ENCODE measurements at regions not wholly inside any gene's neighbourhood (a gene's known extent, or its start where the extent isn't known, plus 50 kb on each side); places are given as distances from the start of the nearest gene placed in this dataset.

- Mint-ChIP-seq H3K4me1 (ENCODE audit: low read depth) (no peaks in the 10 kb centered on the region), H3K36me3 (ENCODE audit: low read depth) (no peaks in the 10 kb centered on the region), H3K9me3 (peaks cover 8% of the 10 kb centered on the region), H3K27me3 (no peaks in the 10 kb centered on the region), H3K27ac (no peak overlapping the region), H3K4me3 (no peak overlapping the region)
- DNase-seq = no peak
Observed at GRCh38 chr16:5500526-5500925, 402.9 kb upstream of the EEF2KMT start.

GRCh38 chr16:5498562-5498961 is 401.0 kb upstream of the EEF2KMT start:
- H3K4me3 Mint-ChIP-seq = no peak overlapping the region
- peaks cover 8% of the 10 kb centered on the region for H3K9me3 Mint-ChIP-seq
- no peak overlapping the region for H3K27ac Mint-ChIP-seq
- no peaks in the 10 kb centered on the region for H3K36me3 Mint-ChIP-seq (ENCODE audit: low read depth)
- no peak for DNase-seq
- no peaks in the 10 kb centered on the region for H3K27me3 Mint-ChIP-seq
- no peaks in the 10 kb centered on the region for H3K4me1 Mint-ChIP-seq (ENCODE audit: low read depth)

GRCh38 chr16:5496013-5496412 is 398.4 kb upstream of the EEF2KMT start:
- H3K4me3 Mint-ChIP-seq = no peak overlapping the region
- no peaks in the 10 kb centered on the region for H3K36me3 Mint-ChIP-seq (ENCODE audit: low read depth)

GRCh38 chr16:5490499-5490898 is 392.9 kb upstream of the EEF2KMT start:
- Mint-ChIP-seq H3K9me3 (no peaks in the 10 kb centered on the region), H3K4me3 (no peak overlapping the region), H3K27ac (no peak overlapping the region), H3K27me3 (no peaks in the 10 kb centered on the region), H3K4me1 (ENCODE audit: low read depth) (no peaks in the 10 kb centered on the region), H3K36me3 (ENCODE audit: low read depth) (no peaks in the 10 kb centered on the region)
- no peak for DNase-seq

More at GRCh38 chr16:5496013-5496412, 398.4 kb upstream of the EEF2KMT start:
- Mint-ChIP-seq H3K4me1 (ENCODE audit: low read depth) (no peaks in the 10 kb centered on the region), H3K27ac (no peak overlapping the region), H3K9me3 (peaks cover 8% of the 10 kb centered on the region), H3K27me3 (no peaks in the 10 kb centered on the region)
- no peak for DNase-seq

- Mint-ChIP-seq H3K27ac (no peak overlapping the region), H3K4me1 (ENCODE audit: low read depth) (no peaks in the 10 kb centered on the region), H3K4me3 (no peak overlapping the region), H3K36me3 (ENCODE audit: low read depth) (no peaks in the 10 kb centered on the region), H3K9me3 (no peaks in the 10 kb centered on the region), H3K27me3 (no peaks in the 10 kb centered on the region)
- DNase-seq = no peak
Observed at GRCh38 chr16:5488581-5488980, 391.0 kb upstream of the EEF2KMT start.

GRCh38 chr16:5487728-5488127 is 390.1 kb upstream of the EEF2KMT start:
- no peak for DNase-seq
- no peaks in the 10 kb centered on the region for H3K4me1 Mint-ChIP-seq (ENCODE audit: low read depth)
- no peak overlapping the region for H3K4me3 Mint-ChIP-seq
- no peak overlapping the region for H3K27ac Mint-ChIP-seq
- no peaks in the 10 kb centered on the region for H3K9me3 Mint-ChIP-seq
- H3K36me3 Mint-ChIP-seq (ENCODE audit: low read depth) = no peaks in the 10 kb centered on the region
- H3K27me3 Mint-ChIP-seq = peaks cover 3% of the 10 kb centered on the region

- H3K36me3 Mint-ChIP-seq (ENCODE audit: low read depth) = no peaks in the 10 kb centered on the region
- DNase-seq = no peak
- H3K4me1 Mint-ChIP-seq (ENCODE audit: low read depth) = no peaks in the 10 kb centered on the region
- H3K27ac Mint-ChIP-seq = no peak overlapping the region
- H3K9me3 Mint-ChIP-seq = no peaks in the 10 kb centered on the region
- no peak overlapping the region for H3K4me3 Mint-ChIP-seq
- peaks cover 15% of the 10 kb centered on the region for H3K27me3 Mint-ChIP-seq
Observed at GRCh38 chr16:5482256-5482655, 384.7 kb upstream of the EEF2KMT start.

- no peaks in the 10 kb centered on the region for H3K9me3 Mint-ChIP-seq
- H3K36me3 Mint-ChIP-seq (ENCODE audit: low read depth) = no peaks in the 10 kb centered on the region
- no peak overlapping the region for H3K4me3 Mint-ChIP-seq
- no peaks in the 10 kb centered on the region for H3K4me1 Mint-ChIP-seq (ENCODE audit: low read depth)
- no peak for DNase-seq
- H3K27ac Mint-ChIP-seq = no peak overlapping the region
- H3K27me3 Mint-ChIP-seq = peaks cover 15% of the 10 kb centered on the region
Observed at GRCh38 chr16:5480431-5481195, 383.0 kb upstream of the EEF2KMT start.

- H3K4me3 Mint-ChIP-seq = no peak overlapping the region
- no peak overlapping the region for H3K27ac Mint-ChIP-seq
- no peaks in the 10 kb centered on the region for H3K4me1 Mint-ChIP-seq (ENCODE audit: low read depth)
- H3K9me3 Mint-ChIP-seq = no peaks in the 10 kb centered on the region
- DNase-seq = no peak
- H3K36me3 Mint-ChIP-seq (ENCODE audit: low read depth) = no peaks in the 10 kb centered on the region
- H3K27me3 Mint-ChIP-seq = peaks cover 15% of the 10 kb centered on the region
Observed at GRCh38 chr16:5479926-5480325, 382.3 kb upstream of the EEF2KMT start.

- H3K9me3 Mint-ChIP-seq = no peaks in the 10 kb centered on the region
- no peaks in the 10 kb centered on the region for H3K4me1 Mint-ChIP-seq (ENCODE audit: low read depth)
- peaks cover 14% of the 10 kb centered on the region for H3K27me3 Mint-ChIP-seq
- H3K27ac Mint-ChIP-seq = no peak overlapping the region
- DNase-seq = no peak
- H3K36me3 Mint-ChIP-seq (ENCODE audit: low read depth) = no peaks in the 10 kb centered on the region
- no peak overlapping the region for H3K4me3 Mint-ChIP-seq
Observed at GRCh38 chr16:5478036-5478435, 380.4 kb upstream of the EEF2KMT start.

GRCh38 chr16:5477251-5477650 is 379.7 kb upstream of the EEF2KMT start:
- no peak overlapping the region for H3K4me3 Mint-ChIP-seq
- peaks cover 19% of the 10 kb centered on the region for H3K27me3 Mint-ChIP-seq
- no peak overlapping the region for H3K27ac Mint-ChIP-seq
- H3K4me1 Mint-ChIP-seq (ENCODE audit: low read depth) = no peaks in the 10 kb centered on the region
- H3K36me3 Mint-ChIP-seq (ENCODE audit: low read depth) = no peaks in the 10 kb centered on the region
- H3K9me3 Mint-ChIP-seq = no peaks in the 10 kb centered on the region
- DNase-seq = no peak

GRCh38 chr16:5472552-5472951 is 375.0 kb upstream of the EEF2KMT start:
- H3K27me3 Mint-ChIP-seq = peaks cover 14% of the 10 kb centered on the region
- no peak overlapping the region for H3K4me3 Mint-ChIP-seq
- H3K9me3 Mint-ChIP-seq = no peaks in the 10 kb centered on the region
- H3K4me1 Mint-ChIP-seq (ENCODE audit: low read depth) = no peaks in the 10 kb centered on the region
- H3K36me3 Mint-ChIP-seq (ENCODE audit: low read depth) = no peaks in the 10 kb centered on the region
- no peak for DNase-seq
- H3K27ac Mint-ChIP-seq = no peak overlapping the region

GRCh38 chr16:5468488-5468887 is 370.9 kb upstream of the EEF2KMT start:
- no peaks in the 10 kb centered on the region for H3K9me3 Mint-ChIP-seq
- peaks cover 14% of the 10 kb centered on the region for H3K27me3 Mint-ChIP-seq
- no peak for DNase-seq
- no peaks in the 10 kb centered on the region for H3K36me3 Mint-ChIP-seq (ENCODE audit: low read depth)
- no peak overlapping the region for H3K4me3 Mint-ChIP-seq
- H3K4me1 Mint-ChIP-seq (ENCODE audit: low read depth) = no peaks in the 10 kb centered on the region
- no peak overlapping the region for H3K27ac Mint-ChIP-seq

- H3K4me1 Mint-ChIP-seq (ENCODE audit: low read depth) = no peaks in the 10 kb centered on the region
- peaks cover 7% of the 10 kb centered on the region for H3K27me3 Mint-ChIP-seq
- H3K9me3 Mint-ChIP-seq = no peaks in the 10 kb centered on the region
- H3K36me3 Mint-ChIP-seq (ENCODE audit: low read depth) = no peaks in the 10 kb centered on the region
- no peak overlapping the region for H3K4me3 Mint-ChIP-seq
- H3K27ac Mint-ChIP-seq = no peak overlapping the region
- DNase-seq = no peak
Observed at GRCh38 chr16:5467552-5467951, 370.0 kb upstream of the EEF2KMT start.

GRCh38 chr16:5466551-5466950 is 369.0 kb upstream of the EEF2KMT start:
- Mint-ChIP-seq H3K4me1 (ENCODE audit: low read depth) (no peaks in the 10 kb centered on the region), H3K4me3 (no peak overlapping the region), H3K9me3 (no peaks in the 10 kb centered on the region), H3K36me3 (ENCODE audit: low read depth) (no peaks in the 10 kb centered on the region), H3K27me3 (peaks cover 3% of the 10 kb centered on the region), H3K27ac (no peak overlapping the region)
- DNase-seq = no peak

GRCh38 chr16:5465714-5466113 is 368.1 kb upstream of the EEF2KMT start:
- Mint-ChIP-seq H3K4me1 (ENCODE audit: low read depth) (no peaks in the 10 kb centered on the region), H3K36me3 (ENCODE audit: low read depth) (no peaks in the 10 kb centered on the region), H3K4me3 (no peak overlapping the region), H3K9me3 (no peaks in the 10 kb centered on the region), H3K27ac (no peak overlapping the region), H3K27me3 (no peaks in the 10 kb centered on the region)
- no peak for DNase-seq

Data from activated T-cell treated with anti-CD3 and anti-CD28 coated beads, Interleukin-2, amount 50 U/mL, for 24 hours (primary cell).